GM21515 (cell line): ENCODE measurements at regions not wholly inside any gene's neighbourhood (a gene's known extent, or its start where the extent isn't known, plus 50 kb on each side); places are given as distances from the start of the nearest gene placed in this dataset.

ENCODE experiments used
- ATAC-seq: cut with Tn5 transposase; IDR thresholded peaks from one replicate; pipeline ENCODE4 v1.9.1; 2021; ENCODE audit not compliant: unreplicated experiment

GRCh38 chr16:86965331-86965730, 351.9 kb downstream of the C16orf95 start:
- no peak for ATAC-seq

GRCh38 chr16:86965840-86966550, 351.2 kb downstream of the C16orf95 start:
- no peak for ATAC-seq

GRCh38 chr16:86966777-86967176, 350.4 kb downstream of the C16orf95 start:
- ATAC-seq = no peak

GRCh38 chr16:86968866-86969265, 348.3 kb downstream of the C16orf95 start:
- ATAC-seq = no peak

GRCh38 chr16:86969716-86970115, 347.5 kb downstream of the C16orf95 start:
- no peak for ATAC-seq

GRCh38 chr16:86970279-86970678, 346.9 kb downstream of the C16orf95 start:
- no peak for ATAC-seq

GRCh38 chr16:86970726-86971125, 346.5 kb downstream of the C16orf95 start:
- ATAC-seq = no peak

GRCh38 chr16:86971251-86971650, 345.9 kb downstream of the C16orf95 start:
- ATAC-seq = no peak

- no peak for ATAC-seq
These were observed 343.1 kb downstream of the C16orf95 start for GRCh38 chr16:86974120-86974519.

- no peak for ATAC-seq
These were observed 341.7 kb downstream of the C16orf95 start for GRCh38 chr16:86975445-86975844.

- ATAC-seq = no peak
These were observed 340.0 kb downstream of the C16orf95 start for GRCh38 chr16:86977076-86977676.

GRCh38 chr16:86978445-86979030, 338.7 kb downstream of the C16orf95 start:
- ATAC-seq = no peak

- ATAC-seq = no peak
These were observed 338.1 kb downstream of the C16orf95 start for GRCh38 chr16:86979061-86979460.

GRCh38 chr16:86979984-86980553, 337.1 kb downstream of the C16orf95 start:
- no peak for ATAC-seq

- no peak for ATAC-seq
These were observed 336.5 kb downstream of the C16orf95 start for GRCh38 chr16:86980644-86981043.

GRCh38 chr16:86982347-86982596, 334.9 kb downstream of the C16orf95 start:
- no peak for ATAC-seq

GRCh38 chr16:86982912-86983311, 334.3 kb downstream of the C16orf95 start:
- no peak for ATAC-seq

GRCh38 chr16:86983621-86984020, 333.6 kb downstream of the C16orf95 start:
- ATAC-seq = no peak

- ATAC-seq = no peak
These were observed 332.8 kb downstream of the C16orf95 start for GRCh38 chr16:86984343-86984742.

GRCh38 chr16:86984991-86985647, 332.1 kb downstream of the C16orf95 start:
- no peak for ATAC-seq

- no peak for ATAC-seq
These were observed 331.6 kb downstream of the C16orf95 start for GRCh38 chr16:86985648-86986015.

- no peak for ATAC-seq
These were observed 331.1 kb downstream of the C16orf95 start for GRCh38 chr16:86986136-86986535.
